ENCODE measurements at regions not wholly inside any gene's neighbourhood (a gene's known extent, or its start where the extent isn't known, plus 50 kb on each side); places are given as distances from the start of the nearest gene placed in this dataset.

DNA sequence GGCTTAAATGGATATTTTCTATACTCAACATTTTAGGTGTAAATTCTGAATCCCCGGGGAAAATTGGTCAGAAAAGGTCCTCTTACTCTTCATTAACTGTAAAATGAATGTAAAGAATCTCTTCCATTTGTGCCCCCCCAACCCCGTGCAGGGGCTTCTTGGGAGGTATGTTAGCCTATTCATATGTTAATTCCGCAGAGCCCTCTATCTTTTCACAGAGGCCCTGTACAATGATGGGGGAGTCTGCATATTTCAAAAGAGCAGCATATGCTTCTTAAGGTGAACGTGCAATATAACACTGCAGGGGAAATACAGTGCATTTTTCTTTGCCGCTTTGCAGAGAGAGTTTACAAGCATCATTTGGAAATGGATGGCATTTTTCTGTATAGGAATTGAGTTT, 88.5 kb upstream of the CXorf66 start:
- Mint-ChIP-seq H3K9me3 (no peaks in the 10 kb centered on the region), H3K4me3 (no peak overlapping the region), H3K36me3 (no peaks in the 10 kb centered on the region), H3K4me1 (peaks cover 6 to 7% of the 10 kb centered on the region in 2 donors), H3K27me3 (ENCODE audit: low read depth in 2 of 2) (peaks cover 5 to 26% of the 10 kb centered on the region in 2 donors), H3K27ac (no peak overlapping the region)
- ATAC-seq (no peak), DNase-seq (no peak)
- Histone ChIP-seq H3K9me3 (ENCODE audit: control insufficient read depth, insufficient read depth, low read length) (no peaks in the 10 kb centered on the region), H3K27ac (ENCODE audit: low read length) (no peak overlapping the region), H3K4me1 (ENCODE audit: control insufficient read depth, insufficient read depth, low read length) (peaks cover 3% of the 10 kb centered on the region), H3K4me3 (ENCODE audit: low read length) (no peak overlapping the region), H3K36me3 (ENCODE audit: control insufficient read depth, insufficient read depth, low read length) (no peaks in the 10 kb centered on the region), H3K27me3 (ENCODE audit: control insufficient read depth, insufficient read depth, low read length) (no peaks in the 10 kb centered on the region)
- 60% methylated on average over 2 of the region's 5 CpGs for WGBS (ENCODE audit: insufficient coverage)
- TF ChIP-seq, protein P1, sequence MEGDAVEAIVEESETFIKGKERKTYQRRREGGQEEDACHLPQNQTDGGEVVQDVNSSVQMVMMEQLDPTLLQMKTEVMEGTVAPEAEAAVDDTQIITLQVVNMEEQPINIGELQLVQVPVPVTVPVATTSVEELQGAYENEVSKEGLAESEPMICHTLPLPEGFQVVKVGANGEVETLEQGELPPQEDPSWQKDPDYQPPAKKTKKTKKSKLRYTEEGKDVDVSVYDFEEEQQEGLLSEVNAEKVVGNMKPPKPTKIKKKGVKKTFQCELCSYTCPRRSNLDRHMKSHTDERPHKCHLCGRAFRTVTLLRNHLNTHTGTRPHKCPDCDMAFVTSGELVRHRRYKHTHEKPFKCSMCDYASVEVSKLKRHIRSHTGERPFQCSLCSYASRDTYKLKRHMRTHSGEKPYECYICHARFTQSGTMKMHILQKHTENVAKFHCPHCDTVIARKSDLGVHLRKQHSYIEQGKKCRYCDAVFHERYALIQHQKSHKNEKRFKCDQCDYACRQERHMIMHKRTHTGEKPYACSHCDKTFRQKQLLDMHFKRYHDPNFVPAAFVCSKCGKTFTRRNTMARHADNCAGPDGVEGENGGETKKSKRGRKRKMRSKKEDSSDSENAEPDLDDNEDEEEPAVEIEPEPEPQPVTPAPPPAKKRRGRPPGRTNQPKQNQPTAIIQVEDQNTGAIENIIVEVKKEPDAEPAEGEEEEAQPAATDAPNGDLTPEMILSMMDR (IDR thresholded peaks at IDR 0.05): no peak
- intact Hi-C loops (cut with micrococcal nuclease): no loop called here

DNA sequence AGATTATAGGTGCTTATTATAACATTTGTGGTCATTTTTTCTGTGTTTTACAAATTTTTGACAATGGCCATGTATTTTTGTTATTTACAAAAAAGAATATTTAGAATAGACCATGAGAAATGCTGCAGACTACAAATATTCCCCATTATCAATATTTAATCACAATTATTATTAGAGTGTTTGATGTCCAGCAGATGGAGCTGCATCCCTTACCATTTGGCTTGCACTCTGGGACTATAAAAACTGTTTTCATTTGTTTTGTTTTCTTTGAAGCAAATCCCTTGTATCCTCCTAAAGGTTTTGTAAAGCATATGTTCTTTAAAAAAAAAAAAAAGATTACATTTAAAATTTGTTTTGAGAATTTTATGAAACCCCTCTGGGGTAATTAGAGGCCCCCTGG, 85.6 kb upstream of the CXorf66 start:
- Histone ChIP-seq H3K36me3 (ENCODE audit: control insufficient read depth, insufficient read depth, low read length) (no peaks in the 10 kb centered on the region), H3K27ac (ENCODE audit: low read length) (no peak overlapping the region), H3K9me3 (ENCODE audit: control insufficient read depth, insufficient read depth, low read length) (no peaks in the 10 kb centered on the region), H3K4me1 (ENCODE audit: control insufficient read depth, insufficient read depth, low read length) (no peaks in the 10 kb centered on the region), H3K4me3 (ENCODE audit: low read length) (no peak overlapping the region), H3K27me3 (ENCODE audit: control insufficient read depth, insufficient read depth, low read length) (no peaks in the 10 kb centered on the region)
- H3K36me3 Mint-ChIP-seq: no peaks in the 10 kb centered on the region
- intact Hi-C loops (cut with micrococcal nuclease): no loop called here
- H3K4me1 Mint-ChIP-seq: no peaks in the 10 kb centered on the region
- no peak for DNase-seq
- ATAC-seq: no peak
- no peaks in the 10 kb centered on the region for H3K9me3 Mint-ChIP-seq
- no peak overlapping the region for H3K4me3 Mint-ChIP-seq
- no peak overlapping the region for H3K27ac Mint-ChIP-seq
- TF ChIP-seq, protein P1 (IDR thresholded peaks at IDR 0.05): no peak
- H3K27me3 Mint-ChIP-seq (ENCODE audit: low read depth in 2 of 2): peaks cover 3 to 15% of the 10 kb centered on the region in 2 donors

DNA sequence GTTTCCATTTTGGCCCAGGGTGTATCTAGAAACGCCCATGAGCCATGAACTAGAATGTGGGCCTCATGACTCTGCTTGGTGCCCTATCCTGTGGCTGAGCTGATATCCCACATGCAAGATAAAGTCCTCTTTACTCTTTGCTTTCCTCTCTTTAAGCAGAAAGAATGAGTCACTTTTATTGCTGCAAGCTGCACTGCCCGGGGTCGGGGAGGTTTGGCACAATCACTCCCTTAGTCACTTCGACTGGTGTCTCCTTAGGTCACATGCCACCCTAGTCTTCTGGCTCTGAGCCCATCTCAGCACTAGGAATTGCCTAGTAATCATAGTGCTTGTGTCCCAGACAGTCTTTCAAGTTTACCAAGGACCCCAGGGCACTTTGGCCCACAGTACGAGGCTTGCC, 75.1 kb upstream of the CXorf66 start:
- Histone ChIP-seq H3K27ac (ENCODE audit: low read length) (no peak overlapping the region), H3K4me1 (ENCODE audit: control insufficient read depth, insufficient read depth, low read length) (no peaks in the 10 kb centered on the region), H3K9me3 (ENCODE audit: control insufficient read depth, insufficient read depth, low read length) (no peaks in the 10 kb centered on the region), H3K36me3 (ENCODE audit: control insufficient read depth, insufficient read depth, low read length) (no peaks in the 10 kb centered on the region), H3K27me3 (ENCODE audit: control insufficient read depth, insufficient read depth, low read length) (no peaks in the 10 kb centered on the region), H3K4me3 (ENCODE audit: low read length) (no peak overlapping the region)
- no peak overlapping the region for H3K4me3 Mint-ChIP-seq
- H3K36me3 Mint-ChIP-seq: no peaks in the 10 kb centered on the region
- 83% methylated on average over 5 of the region's 5 CpGs for WGBS (ENCODE audit: insufficient coverage)
- no peaks in the 10 kb centered on the region for H3K9me3 Mint-ChIP-seq
- ATAC-seq (no peak), DNase-seq (no peak)
- intact Hi-C loops (cut with micrococcal nuclease): no loop called here
- peaks cover 3 to 19% of the 10 kb centered on the region in 2 donors for H3K27me3 Mint-ChIP-seq (ENCODE audit: low read depth in 2 of 2)
- H3K27ac Mint-ChIP-seq: no peak overlapping the region
- H3K4me1 Mint-ChIP-seq: no peaks in the 10 kb centered on the region
- TF ChIP-seq, protein P1 (IDR thresholded peaks at IDR 0.05): no peak

DNA sequence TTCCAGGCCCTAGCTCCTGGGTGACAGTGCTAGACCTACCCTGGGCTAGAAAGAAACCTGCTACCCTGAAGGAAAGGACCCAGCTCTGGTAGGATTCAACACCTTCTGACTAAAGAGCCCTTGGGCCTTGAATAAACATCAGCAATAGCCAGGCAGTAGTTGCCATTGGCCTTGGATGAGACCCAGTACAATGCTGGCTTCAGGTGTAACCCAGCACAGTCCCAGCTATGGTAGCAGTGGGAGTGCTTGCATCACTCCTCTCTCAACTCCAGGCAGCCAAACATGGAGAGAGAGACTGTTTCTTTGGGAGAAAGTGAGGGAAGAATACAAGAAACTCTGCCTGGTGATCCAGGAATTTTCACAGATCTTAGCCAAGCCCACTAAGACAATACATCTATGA, 73.5 kb upstream of the CXorf66 start:
- Mint-ChIP-seq H3K4me3 (no peak overlapping the region), H3K4me1 (no peaks in the 10 kb centered on the region), H3K36me3 (no peaks in the 10 kb centered on the region), H3K27ac (no peak overlapping the region), H3K9me3 (peaks cover 0 to 2% of the 10 kb centered on the region in 2 donors), H3K27me3 (ENCODE audit: low read depth in 2 of 2) (peaks cover 5 to 24% of the 10 kb centered on the region in 2 donors)
- TF ChIP-seq, protein P1 (IDR thresholded peaks at IDR 0.05): no peak
- no peaks in the 10 kb centered on the region for H3K27me3 ChIP-seq (ENCODE audit: control insufficient read depth, insufficient read depth, low read length)
- H3K27ac ChIP-seq (ENCODE audit: low read length): no peak overlapping the region
- intact Hi-C loops (cut with micrococcal nuclease): no loop called here
- no peak for ATAC-seq
- no peaks in the 10 kb centered on the region for H3K36me3 ChIP-seq (ENCODE audit: control insufficient read depth, insufficient read depth, low read length)
- H3K4me1 ChIP-seq (ENCODE audit: control insufficient read depth, insufficient read depth, low read length): no peaks in the 10 kb centered on the region
- H3K9me3 ChIP-seq (ENCODE audit: control insufficient read depth, insufficient read depth, low read length): no peaks in the 10 kb centered on the region
- no peak overlapping the region for H3K4me3 ChIP-seq (ENCODE audit: low read length)
- DNase-seq: no peak
